GM12892 (cell line): ENCODE measurements at regions not wholly inside any gene's neighbourhood (a gene's known extent, or its start where the extent isn't known, plus 50 kb on each side); places are given as distances from the start of the nearest gene placed in this dataset.

ENCODE experiments used
- POLR2A ChIP-seq: IDR thresholded peaks from 2 replicates; pipeline ENCODE4 v1.6.1; 2011; ENCODE audit warnings: low read depth, low read length, control low read depth
- POLR2AphosphoS5 ChIP-seq: IDR thresholded peaks from 2 replicates; pipeline ENCODE4 v1.6.1; 2011; ENCODE audit warnings: low read depth, low read length, control low read depth
- TAF1 ChIP-seq: IDR thresholded peaks from 2 replicates; pipeline ENCODE4 v1.6.1; 2011; ENCODE audit warnings: low read depth, mild to moderate bottlenecking, control low read depth, low read length, borderline replicate concordance

DNA sequence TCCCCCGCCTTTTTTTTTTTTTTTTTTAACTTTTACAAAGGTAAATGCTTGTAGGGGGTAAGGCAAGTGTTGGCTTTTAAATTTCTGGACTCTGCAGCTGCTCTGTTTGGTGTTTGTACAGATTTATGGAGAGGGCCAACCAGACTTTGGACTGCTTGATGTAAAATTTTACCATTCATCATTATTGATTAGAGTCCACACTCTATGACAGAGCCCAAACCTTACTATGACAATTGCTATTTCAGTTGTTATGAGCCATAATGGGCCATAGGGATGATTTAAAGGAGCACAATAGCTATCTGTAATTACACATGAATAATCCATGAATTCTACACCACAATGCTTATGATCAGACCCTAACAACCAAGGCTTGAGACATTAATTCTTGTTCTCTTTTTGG, 867.2 kb downstream of the NR2F1-AS1 start:
- TF ChIP-seq POLR2A (no peak), TAF1 (no peak), POLR2AphosphoS5 (no peak)
